ENCODE measurements at regions not wholly inside any gene's neighbourhood (a gene's known extent, or its start where the extent isn't known, plus 50 kb on each side); places are given as distances from the start of the nearest gene placed in this dataset.

DNA sequence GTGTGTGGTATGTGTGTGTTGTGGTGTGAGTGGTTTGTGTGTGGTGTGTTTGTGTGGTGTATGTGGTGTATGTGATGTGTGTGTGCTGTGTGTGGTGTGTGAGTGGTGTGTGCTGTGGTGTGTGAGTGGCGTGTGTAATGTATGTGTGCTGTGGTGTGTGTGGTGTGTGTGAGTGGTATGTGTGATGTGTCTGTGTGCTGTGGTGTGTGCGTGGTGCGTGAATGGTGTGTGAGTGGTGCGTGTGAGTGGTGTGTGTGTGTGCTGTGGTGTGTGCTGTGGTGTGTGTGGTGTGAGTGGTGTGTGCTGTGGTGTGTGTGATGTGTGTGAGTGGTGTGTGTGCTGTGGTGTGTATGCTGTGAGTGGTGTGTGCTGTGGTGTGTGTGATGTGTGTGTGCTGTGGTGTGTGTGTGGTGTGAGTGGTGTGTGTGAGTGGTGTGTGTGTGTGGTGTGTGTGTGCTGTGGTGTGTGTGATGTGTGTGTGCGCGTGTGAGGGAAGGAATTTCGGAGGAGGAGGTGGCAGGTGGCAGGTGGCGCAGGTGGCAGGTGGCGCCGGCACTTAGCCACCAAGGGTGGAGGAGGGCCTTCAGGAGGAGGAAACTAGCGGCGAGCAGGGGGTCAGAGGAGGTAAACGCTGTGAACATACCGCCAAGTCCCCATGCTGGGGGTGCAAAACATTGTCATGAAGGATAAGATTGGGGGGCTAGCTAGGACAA, 191.8 kb downstream of the MELK start:
- no peak for TF ChIP-seq FOS (IDR thresholded peaks at IDR 0.05; ENCODE audit: extremely low read depth, insufficient read length)
- TF ChIP-seq, protein P1, sequence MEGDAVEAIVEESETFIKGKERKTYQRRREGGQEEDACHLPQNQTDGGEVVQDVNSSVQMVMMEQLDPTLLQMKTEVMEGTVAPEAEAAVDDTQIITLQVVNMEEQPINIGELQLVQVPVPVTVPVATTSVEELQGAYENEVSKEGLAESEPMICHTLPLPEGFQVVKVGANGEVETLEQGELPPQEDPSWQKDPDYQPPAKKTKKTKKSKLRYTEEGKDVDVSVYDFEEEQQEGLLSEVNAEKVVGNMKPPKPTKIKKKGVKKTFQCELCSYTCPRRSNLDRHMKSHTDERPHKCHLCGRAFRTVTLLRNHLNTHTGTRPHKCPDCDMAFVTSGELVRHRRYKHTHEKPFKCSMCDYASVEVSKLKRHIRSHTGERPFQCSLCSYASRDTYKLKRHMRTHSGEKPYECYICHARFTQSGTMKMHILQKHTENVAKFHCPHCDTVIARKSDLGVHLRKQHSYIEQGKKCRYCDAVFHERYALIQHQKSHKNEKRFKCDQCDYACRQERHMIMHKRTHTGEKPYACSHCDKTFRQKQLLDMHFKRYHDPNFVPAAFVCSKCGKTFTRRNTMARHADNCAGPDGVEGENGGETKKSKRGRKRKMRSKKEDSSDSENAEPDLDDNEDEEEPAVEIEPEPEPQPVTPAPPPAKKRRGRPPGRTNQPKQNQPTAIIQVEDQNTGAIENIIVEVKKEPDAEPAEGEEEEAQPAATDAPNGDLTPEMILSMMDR (IDR thresholded peaks at IDR 0.05 in 2 of 3, conservative IDR thresholded peaks at IDR 0.05 in 1 of 3; ENCODE audit: insufficient read depth in 2 of 3, low read depth in 1 of 3, low read length in 3 of 3) = no peak
- TF ChIP-seq ADNP (tag; IDR thresholded peaks at IDR 0.05) = no peak
- TF ChIP-seq JUN (IDR thresholded peaks at IDR 0.05; ENCODE audit: borderline replicate concordance, low read depth, low read length) = no peak
- no peak for TF ChIP-seq JUN (CRISPR knock-in tag; IDR thresholded peaks at IDR 0.05; ENCODE audit: borderline replicate concordance)
- no peak for TF ChIP-seq ATF7 (IDR thresholded peaks at IDR 0.05)
- no peak for TF ChIP-seq KDM1A (IDR thresholded peaks at IDR 0.05)
- TF ChIP-seq, protein P2, sequence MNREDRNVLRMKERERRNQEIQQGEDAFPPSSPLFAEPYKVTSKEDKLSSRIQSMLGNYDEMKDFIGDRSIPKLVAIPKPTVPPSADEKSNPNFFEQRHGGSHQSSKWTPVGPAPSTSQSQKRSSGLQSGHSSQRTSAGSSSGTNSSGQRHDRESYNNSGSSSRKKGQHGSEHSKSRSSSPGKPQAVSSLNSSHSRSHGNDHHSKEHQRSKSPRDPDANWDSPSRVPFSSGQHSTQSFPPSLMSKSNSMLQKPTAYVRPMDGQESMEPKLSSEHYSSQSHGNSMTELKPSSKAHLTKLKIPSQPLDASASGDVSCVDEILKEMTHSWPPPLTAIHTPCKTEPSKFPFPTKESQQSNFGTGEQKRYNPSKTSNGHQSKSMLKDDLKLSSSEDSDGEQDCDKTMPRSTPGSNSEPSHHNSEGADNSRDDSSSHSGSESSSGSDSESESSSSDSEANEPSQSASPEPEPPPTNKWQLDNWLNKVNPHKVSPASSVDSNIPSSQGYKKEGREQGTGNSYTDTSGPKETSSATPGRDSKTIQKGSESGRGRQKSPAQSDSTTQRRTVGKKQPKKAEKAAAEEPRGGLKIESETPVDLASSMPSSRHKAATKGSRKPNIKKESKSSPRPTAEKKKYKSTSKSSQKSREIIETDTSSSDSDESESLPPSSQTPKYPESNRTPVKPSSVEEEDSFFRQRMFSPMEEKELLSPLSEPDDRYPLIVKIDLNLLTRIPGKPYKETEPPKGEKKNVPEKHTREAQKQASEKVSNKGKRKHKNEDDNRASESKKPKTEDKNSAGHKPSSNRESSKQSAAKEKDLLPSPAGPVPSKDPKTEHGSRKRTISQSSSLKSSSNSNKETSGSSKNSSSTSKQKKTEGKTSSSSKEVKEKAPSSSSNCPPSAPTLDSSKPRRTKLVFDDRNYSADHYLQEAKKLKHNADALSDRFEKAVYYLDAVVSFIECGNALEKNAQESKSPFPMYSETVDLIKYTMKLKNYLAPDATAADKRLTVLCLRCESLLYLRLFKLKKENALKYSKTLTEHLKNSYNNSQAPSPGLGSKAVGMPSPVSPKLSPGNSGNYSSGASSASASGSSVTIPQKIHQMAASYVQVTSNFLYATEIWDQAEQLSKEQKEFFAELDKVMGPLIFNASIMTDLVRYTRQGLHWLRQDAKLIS (CRISPR knock-in tag; IDR thresholded peaks at IDR 0.05) = no peak
- no peak for TF ChIP-seq RFX5 (IDR thresholded peaks at IDR 0.05; ENCODE audit: low read depth, low read length)
- TF ChIP-seq FOXK1 (CRISPR knock-in tag; IDR thresholded peaks at IDR 0.05; ENCODE audit: borderline replicate concordance) = no peak
- no peak for TF ChIP-seq ELK1 (CRISPR knock-in tag; IDR thresholded peaks at IDR 0.05)

Measured in K562 (cell line).